ENCODE measurements at regions not wholly inside any gene's neighbourhood (a gene's known extent, or its start where the extent isn't known, plus 50 kb on each side); places are given as distances from the start of the nearest gene placed in this dataset.
A peak's percentile ranks its signal among the peaks of the same experiment; 100 is the strongest.

- TF ChIP-seq ZNF462 (CRISPR knock-in tag; IDR thresholded peaks at IDR 0.05) (no peak), POLR2AphosphoS5 (IDR thresholded peaks at IDR 0.05; ENCODE audit: low read depth) (no peak)
These were observed 327.7 kb downstream of the HAPSTR1 start (continued) for GRCh38 chr16:9419161-9419560.

GRCh38 chr16:9422762-9423513, 331.5 kb downstream of the HAPSTR1 start:
- no peaks in the 10 kb centered on the region for H3K4me1 ChIP-seq (ENCODE audit: insufficient read depth)
- H2AFZ ChIP-seq: 0 out of 2 replicates have a peak overlapping the region, but pooled peaks have one; percentile 43
- no peak overlapping the region for H3K4me3 ChIP-seq
- H3K27ac Mint-ChIP-seq: no peak overlapping the region
- no peaks in the 10 kb centered on the region for H3K36me3 ChIP-seq (ENCODE audit: insufficient read depth)
- no peaks in the 10 kb centered on the region for H3K4me1 Mint-ChIP-seq
- H4K20me1 ChIP-seq (replicated peaks; ENCODE audit: insufficient read depth): no peaks in the 10 kb centered on the region
- H3K4me3 Mint-ChIP-seq: no peak overlapping the region
- ATAC-seq (no peak), DNase-seq (ENCODE audit: low spot score) (no peak)
- no peak overlapping the region for H3K27ac ChIP-seq (ENCODE audit: low read depth)
- peaks cover 12% of the 10 kb centered on the region; the same call in 1 of the 2 replicates for H3K9me2 ChIP-seq (ENCODE audit: insufficient read depth)
- no peaks in the 10 kb centered on the region for H3K79me2 ChIP-seq (replicated peaks; ENCODE audit: insufficient read depth)
- peaks cover 5% of the 10 kb centered on the region for H3K27me3 Mint-ChIP-seq (ENCODE audit: insufficient read depth, low read depth, poor library complexity)
- no peaks in the 10 kb centered on the region; the same call in 2 of the 3 replicates for H3K9me3 Mint-ChIP-seq
- no peak overlapping the region for H3K4me2 ChIP-seq
- H3F3A ChIP-seq (replicated peaks; ENCODE audit: low read depth): no peaks in the 10 kb centered on the region
- no peaks in the 10 kb centered on the region for H3K27me3 ChIP-seq (ENCODE audit: insufficient read depth)
- H3K36me3 Mint-ChIP-seq (ENCODE audit: low read depth): no peaks in the 10 kb centered on the region
- no peak for TF ChIP-seq CREB1 (CRISPR knock-in tag; IDR thresholded peaks at IDR 0.05; ENCODE audit: low read depth)
- TF ChIP-seq CTCF (conservative IDR thresholded peaks at IDR 0.05; ENCODE audit: low read depth in 2 of 2): no peak
- no peak for TF ChIP-seq NANOG (IDR thresholded peaks at IDR 0.05; ENCODE audit: borderline replicate concordance)
- TF ChIP-seq EZH2 (IDR thresholded peaks at IDR 0.05; ENCODE audit: low read depth, unreplicated experiment): no peak
- no peak for TF ChIP-seq JUNB (IDR thresholded peaks at IDR 0.05; ENCODE audit: unreplicated experiment)
- no peak for TF ChIP-seq EZH2phosphoT487 (IDR thresholded peaks at IDR 0.05; ENCODE audit: unreplicated experiment)
- TF ChIP-seq ZNF114 (CRISPR knock-in tag; IDR thresholded peaks at IDR 0.05): no peak
- TF ChIP-seq ZNF331 (CRISPR knock-in tag; IDR thresholded peaks at IDR 0.05; ENCODE audit: low read depth): no peak
- TF ChIP-seq REST (IDR thresholded peaks at IDR 0.05; ENCODE audit: unreplicated experiment): no peak
- TF ChIP-seq STAT1 (IDR thresholded peaks at IDR 0.05; ENCODE audit: unreplicated experiment): no peak
- no peak for TF ChIP-seq POLR2AphosphoS5 (IDR thresholded peaks at IDR 0.05; ENCODE audit: low read depth)
